Cardiac fibroblast (primary cell): ENCODE measurements at regions not wholly inside any gene's neighbourhood (a gene's known extent, or its start where the extent isn't known, plus 50 kb on each side); places are given as distances from the start of the nearest gene placed in this dataset.
A peak's percentile ranks its signal among the peaks of the same experiment; 100 is the strongest.

Experiments used
- DNase-seq, 2 donors: peaks; one replicate each; pipeline versions ENCODE4 v3.0.0 to v3.0.0-alpha.2; 2010; ENCODE audit warnings: low read depth in 2 of 2
- H3K4me3 ChIP-seq, 2 donors: replicated peaks in 1 of 2; 1 replicate in 1 of 2; 2 replicates in 1 of 2; pipeline ENCODE4 v1.5.1; 2011; ENCODE audit warnings: low read depth in 2 of 2, low read length in 2 of 2, mild to moderate bottlenecking in 2 of 2, moderate library complexity in 1 of 2
- TF ChIP-seq, protein P1 (sequence below): IDR thresholded peaks from one replicate; pipeline ENCODE4 v1.5.1; 2011; ENCODE audit warnings: low read depth, mild to moderate bottlenecking, low read length, inconsistent platforms

DNA sequence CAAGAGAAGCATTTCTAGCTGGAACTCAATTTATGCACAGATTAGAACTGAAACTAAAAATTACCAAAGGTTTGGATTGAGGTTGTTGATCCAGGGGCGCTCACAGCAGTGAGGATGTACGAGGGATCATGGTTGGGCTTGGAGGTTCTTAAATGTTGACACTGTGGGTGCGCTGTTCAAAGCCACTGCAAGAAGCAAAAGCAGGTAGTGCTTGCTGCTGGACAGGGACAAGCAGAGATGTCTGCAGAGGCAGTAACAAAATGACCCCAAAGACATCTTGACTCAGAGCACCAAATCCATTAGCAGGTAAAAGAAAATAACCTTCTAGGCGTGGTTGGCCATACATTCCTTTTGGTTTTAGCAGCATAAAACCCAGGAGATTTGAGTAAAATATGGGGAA is 468.4 kb downstream of the ZSWIM6 start:
- TF ChIP-seq, protein P1, sequence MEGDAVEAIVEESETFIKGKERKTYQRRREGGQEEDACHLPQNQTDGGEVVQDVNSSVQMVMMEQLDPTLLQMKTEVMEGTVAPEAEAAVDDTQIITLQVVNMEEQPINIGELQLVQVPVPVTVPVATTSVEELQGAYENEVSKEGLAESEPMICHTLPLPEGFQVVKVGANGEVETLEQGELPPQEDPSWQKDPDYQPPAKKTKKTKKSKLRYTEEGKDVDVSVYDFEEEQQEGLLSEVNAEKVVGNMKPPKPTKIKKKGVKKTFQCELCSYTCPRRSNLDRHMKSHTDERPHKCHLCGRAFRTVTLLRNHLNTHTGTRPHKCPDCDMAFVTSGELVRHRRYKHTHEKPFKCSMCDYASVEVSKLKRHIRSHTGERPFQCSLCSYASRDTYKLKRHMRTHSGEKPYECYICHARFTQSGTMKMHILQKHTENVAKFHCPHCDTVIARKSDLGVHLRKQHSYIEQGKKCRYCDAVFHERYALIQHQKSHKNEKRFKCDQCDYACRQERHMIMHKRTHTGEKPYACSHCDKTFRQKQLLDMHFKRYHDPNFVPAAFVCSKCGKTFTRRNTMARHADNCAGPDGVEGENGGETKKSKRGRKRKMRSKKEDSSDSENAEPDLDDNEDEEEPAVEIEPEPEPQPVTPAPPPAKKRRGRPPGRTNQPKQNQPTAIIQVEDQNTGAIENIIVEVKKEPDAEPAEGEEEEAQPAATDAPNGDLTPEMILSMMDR = no peak
- no peak overlapping the region for H3K4me3 ChIP-seq
- no peak for DNase-seq

DNA sequence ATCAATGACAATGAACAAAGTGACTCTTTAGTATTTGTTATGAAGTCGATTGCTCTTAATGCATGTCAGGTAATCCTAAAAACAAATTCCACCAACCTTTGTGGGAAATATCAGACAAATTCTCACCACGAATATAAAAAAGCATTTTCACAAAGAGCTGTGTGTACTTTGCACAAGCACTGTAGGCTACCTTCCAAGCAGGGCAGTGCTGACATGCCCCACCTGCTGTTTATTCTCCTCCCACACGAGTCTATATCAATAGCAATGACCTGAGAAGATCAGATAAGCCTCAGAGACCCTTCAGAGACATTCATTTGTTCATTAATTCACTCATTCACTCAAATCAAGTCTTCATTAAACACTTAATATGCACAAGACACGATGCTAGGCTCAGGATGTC is 469.1 kb downstream of the ZSWIM6 start:
- no peak overlapping the region for H3K4me3 ChIP-seq
- TF ChIP-seq, protein P1 = no peak
- DNase-seq = no peak

DNA sequence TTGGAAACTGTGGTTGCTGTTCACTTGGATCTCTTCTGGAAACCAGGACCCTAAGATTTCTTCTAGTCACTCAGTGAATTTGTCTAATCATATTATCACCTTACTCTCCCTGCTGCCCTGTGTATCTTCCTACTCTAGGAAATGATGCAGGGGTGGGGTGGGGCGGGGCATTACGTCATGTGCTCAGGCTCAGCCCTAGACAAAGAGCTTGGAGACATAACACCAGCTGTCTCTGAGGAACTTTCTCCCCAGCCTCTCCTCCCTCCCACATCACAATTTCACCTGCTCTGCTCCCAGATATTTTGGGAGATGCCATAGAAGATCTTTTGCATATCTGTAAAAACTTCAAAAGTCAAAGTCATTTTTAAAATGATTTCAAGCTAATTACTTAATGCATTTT is 470.4 kb downstream of the ZSWIM6 start:
- DNase-seq = no peak

DNA sequence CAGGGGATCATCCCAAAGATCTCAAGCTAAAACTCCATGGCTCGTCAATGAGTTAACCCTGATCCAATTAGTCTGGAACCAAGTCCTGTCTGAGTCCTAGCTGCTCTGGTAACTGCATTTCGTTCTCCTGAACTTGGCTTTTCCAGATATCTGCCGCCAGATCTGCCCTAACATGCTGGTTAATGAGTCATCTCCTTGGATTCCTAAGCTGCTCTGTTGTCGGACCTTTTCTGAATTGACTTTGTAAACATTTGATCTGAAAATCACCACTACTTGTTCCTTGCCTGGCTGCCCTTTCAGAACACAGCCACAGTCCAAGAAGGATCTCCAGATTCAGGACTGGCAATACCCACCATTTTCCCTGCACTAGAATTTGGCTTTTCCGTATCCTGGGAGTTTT is 473.0 kb downstream of the ZSWIM6 start:
- DNase-seq = peak; percentile 10 to 30
- H3K4me3 ChIP-seq = no peak overlapping the region
- TF ChIP-seq, protein P1 = no peak

More for the DNA sequence above, 470.4 kb downstream of the ZSWIM6 start:
- TF ChIP-seq, protein P1 = no peak
- no peak overlapping the region for H3K4me3 ChIP-seq

DNA sequence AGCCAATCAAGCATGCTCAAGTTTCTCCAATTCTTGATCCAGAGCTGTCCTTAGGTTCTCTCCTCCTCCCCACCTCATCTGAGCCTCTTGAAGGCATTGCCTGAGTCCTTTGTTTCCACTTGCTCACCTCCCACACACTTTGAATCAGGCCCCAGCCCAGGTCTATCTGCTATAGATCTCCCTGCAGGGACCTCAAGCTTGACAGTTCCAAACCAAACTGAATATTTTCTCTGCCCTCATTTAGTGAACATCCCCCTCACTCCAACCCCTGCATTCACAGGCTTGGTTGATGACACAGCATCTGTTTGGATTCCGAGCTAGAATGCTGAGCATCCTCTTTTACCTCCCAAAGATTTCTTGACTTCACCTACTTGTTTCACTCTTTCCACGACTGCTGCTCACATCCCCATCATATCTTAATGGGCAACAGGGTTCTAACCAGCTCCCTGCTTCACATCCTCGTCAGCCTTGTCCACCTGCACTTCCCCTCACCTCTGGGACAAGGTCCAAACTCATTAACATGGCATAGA is 474.5 kb downstream of the ZSWIM6 start:
- no peak overlapping the region for H3K4me3 ChIP-seq
- no peak for DNase-seq
- TF ChIP-seq, protein P1 = no peak

DNA sequence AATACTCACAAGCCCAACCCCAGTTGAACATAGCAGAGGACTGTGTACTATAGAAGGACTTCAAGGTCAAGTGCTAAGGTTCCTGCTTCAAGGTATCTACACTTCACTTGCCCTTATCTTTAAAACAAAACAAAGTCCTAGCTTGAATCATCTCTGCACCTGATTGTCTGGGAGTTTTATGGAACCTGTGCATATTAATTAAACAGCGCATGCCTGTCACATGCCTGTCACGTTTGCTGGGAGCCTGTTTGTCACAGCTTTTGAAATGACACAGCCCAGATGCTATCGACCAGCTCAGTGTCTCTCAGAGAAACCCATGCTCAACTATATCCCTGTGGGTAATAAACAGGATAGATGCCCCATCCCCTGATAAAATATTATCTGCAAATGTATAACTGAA is 476.0 kb downstream of the ZSWIM6 start:
- DNase-seq = no peak
- TF ChIP-seq, protein P1 = no peak
- H3K4me3 ChIP-seq = no peak overlapping the region

DNA sequence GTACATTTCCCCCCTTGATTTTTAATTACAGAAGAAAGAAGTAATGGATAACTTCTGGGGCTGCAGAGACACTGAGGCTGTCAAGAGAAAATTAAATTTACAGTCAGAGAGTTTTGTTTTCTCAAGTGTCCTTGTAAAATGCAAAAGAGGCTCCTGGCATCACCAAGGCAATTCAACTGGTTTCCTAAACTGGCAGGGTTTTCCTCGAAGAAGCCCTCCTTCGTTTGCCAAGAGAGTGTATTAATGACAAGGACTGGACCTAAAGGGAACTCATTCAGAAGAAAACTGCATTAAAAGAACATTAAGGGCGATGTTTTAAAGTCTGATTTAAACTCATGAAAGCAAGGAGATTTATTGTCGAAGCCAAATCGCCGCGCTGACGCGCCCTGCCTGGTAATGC is 476.9 kb downstream of the ZSWIM6 start:
- no peak for DNase-seq
- TF ChIP-seq, protein P1 = no peak
- no peak overlapping the region for H3K4me3 ChIP-seq
